ENCODE measurements at regions not wholly inside any gene's neighbourhood (a gene's known extent, or its start where the extent isn't known, plus 50 kb on each side); places are given as distances from the start of the nearest gene placed in this dataset.

DNA sequence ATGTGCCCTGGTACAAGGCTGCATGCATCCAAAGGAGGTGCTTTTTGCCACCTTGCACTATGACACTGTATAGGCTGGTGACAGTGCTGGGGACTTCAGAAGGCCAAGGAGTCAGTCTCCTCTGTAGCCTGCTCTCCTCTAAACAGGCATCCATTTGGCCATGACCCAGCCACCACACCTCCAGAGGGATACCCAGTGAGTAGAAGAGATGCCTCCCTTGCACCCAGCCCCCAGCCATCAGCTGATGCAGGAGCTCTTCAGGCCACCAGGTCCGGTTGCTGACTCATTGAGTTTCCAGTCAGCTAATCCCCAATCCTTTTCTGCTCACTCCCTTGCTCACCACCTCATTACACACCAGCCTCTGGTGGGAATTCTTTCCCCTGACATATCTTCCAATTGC lies 99.8 kb downstream of the PJA1 start:
- DNase-seq (ENCODE audit: low read depth, low spot score) = no peak
- H3K4me1 ChIP-seq (ENCODE audit: control insufficient read depth, insufficient read depth, low read length) = no peaks in the 10 kb centered on the region
- H3K27ac ChIP-seq (ENCODE audit: control insufficient read depth, insufficient read depth) = no peak overlapping the region
- TF ChIP-seq BHLHE40 (IDR thresholded peaks at IDR 0.05; ENCODE audit: borderline replicate concordance in 1 of 2, low read depth in 2 of 2, low read length in 1 of 2) (no peak), ZBTB11 (CRISPR knock-in tag; IDR thresholded peaks at IDR 0.05) (no peak), MEF2A (IDR thresholded peaks at IDR 0.05; ENCODE audit: insufficient read depth, low read depth, low read length) (no peak), JUNB (IDR thresholded peaks at IDR 0.05) (no peak), ZNF207 (IDR thresholded peaks at IDR 0.05; ENCODE audit: borderline replicate concordance) (no peak), E4F1 (IDR thresholded peaks at IDR 0.05; ENCODE audit: borderline replicate concordance, partially characterized antibody) (no peak), TARDBP (IDR thresholded peaks at IDR 0.05; ENCODE audit: borderline replicate concordance) (no peak), SREBF1 (IDR thresholded peaks at IDR 0.05; ENCODE audit: low read length) (no peak), HCFC1 (IDR thresholded peaks at IDR 0.05; ENCODE audit: low read length) (no peak), POLR2AphosphoS2 (IDR thresholded peaks at IDR 0.05; ENCODE audit: low read depth, low read length) (no peak), ZSCAN29 (IDR thresholded peaks at IDR 0.05) (no peak), NR2C1 (IDR thresholded peaks at IDR 0.05) (no peak), SUZ12 (IDR thresholded peaks at IDR 0.05; ENCODE audit: unreplicated experiment) (no peak)
- TF ChIP-seq, protein P1, sequence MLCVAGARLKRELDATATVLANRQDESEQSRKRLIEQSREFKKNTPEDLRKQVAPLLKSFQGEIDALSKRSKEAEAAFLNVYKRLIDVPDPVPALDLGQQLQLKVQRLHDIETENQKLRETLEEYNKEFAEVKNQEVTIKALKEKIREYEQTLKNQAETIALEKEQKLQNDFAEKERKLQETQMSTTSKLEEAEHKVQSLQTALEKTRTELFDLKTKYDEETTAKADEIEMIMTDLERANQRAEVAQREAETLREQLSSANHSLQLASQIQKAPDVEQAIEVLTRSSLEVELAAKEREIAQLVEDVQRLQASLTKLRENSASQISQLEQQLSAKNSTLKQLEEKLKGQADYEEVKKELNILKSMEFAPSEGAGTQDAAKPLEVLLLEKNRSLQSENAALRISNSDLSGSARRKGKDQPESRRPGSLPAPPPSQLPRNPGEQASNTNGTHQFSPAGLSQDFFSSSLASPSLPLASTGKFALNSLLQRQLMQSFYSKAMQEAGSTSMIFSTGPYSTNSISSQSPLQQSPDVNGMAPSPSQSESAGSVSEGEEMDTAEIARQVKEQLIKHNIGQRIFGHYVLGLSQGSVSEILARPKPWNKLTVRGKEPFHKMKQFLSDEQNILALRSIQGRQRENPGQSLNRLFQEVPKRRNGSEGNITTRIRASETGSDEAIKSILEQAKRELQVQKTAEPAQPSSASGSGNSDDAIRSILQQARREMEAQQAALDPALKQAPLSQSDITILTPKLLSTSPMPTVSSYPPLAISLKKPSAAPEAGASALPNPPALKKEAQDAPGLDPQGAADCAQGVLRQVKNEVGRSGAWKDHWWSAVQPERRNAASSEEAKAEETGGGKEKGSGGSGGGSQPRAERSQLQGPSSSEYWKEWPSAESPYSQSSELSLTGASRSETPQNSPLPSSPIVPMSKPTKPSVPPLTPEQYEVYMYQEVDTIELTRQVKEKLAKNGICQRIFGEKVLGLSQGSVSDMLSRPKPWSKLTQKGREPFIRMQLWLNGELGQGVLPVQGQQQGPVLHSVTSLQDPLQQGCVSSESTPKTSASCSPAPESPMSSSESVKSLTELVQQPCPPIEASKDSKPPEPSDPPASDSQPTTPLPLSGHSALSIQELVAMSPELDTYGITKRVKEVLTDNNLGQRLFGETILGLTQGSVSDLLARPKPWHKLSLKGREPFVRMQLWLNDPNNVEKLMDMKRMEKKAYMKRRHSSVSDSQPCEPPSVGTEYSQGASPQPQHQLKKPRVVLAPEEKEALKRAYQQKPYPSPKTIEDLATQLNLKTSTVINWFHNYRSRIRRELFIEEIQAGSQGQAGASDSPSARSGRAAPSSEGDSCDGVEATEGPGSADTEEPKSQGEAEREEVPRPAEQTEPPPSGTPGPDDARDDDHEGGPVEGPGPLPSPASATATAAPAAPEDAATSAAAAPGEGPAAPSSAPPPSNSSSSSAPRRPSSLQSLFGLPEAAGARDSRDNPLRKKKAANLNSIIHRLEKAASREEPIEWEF (IDR thresholded peaks at IDR 0.05; ENCODE audit: insufficient replicate concordance, low read depth, low read length) = no peak
- H3K4me3 ChIP-seq = no peak overlapping the region
- WGBS (ENCODE audit: insufficient coverage, insufficient replicate concordance, low lambda C conversion rate, missing lambda C conversion rate) = 7% methylated on average over 1 of the region's 1 CpG
- H3K4me2 ChIP-seq (ENCODE audit: control insufficient read depth, insufficient read depth) = no peak overlapping the region
- H3K79me2 ChIP-seq (ENCODE audit: control insufficient read depth, insufficient read depth, low read length) = no peaks in the 10 kb centered on the region
- POLR2A ChIA-PET = no interaction called here
- H3K9ac ChIP-seq (ENCODE audit: control insufficient read depth, insufficient read depth, low read length) = no peak overlapping the region
- intact Hi-C loops (cut with micrococcal nuclease; ENCODE audit: unreplicated experiment) (no loop called here), in situ Hi-C loops (cut with MboI) (no loop called here)
- CTCF ChIA-PET = no interaction called here
- H3K27me3 ChIP-seq (replicated peaks in 1 of 2; ENCODE audit: control insufficient read depth in 2 of 2, insufficient read depth in 2 of 2, low read length in 1 of 2) = peaks cover 0 to 2% of the 10 kb centered on the region in 2 experiments; a peak in 2 of 4 replicates
- SMC1A ChIA-PET (ENCODE audit: uncharacterized antibody, unreplicated experiment) = no interaction called here
- no peak for FAIRE-seq
- no peak overlapping the region for H2AFZ ChIP-seq (ENCODE audit: control insufficient read depth, low read depth, low read length)
- no peaks in the 10 kb centered on the region for H3K36me3 ChIP-seq (ENCODE audit: control insufficient read depth in 2 of 2, insufficient read depth in 2 of 2, low read length in 1 of 2)
- BruUV-seq (replicated peaks) = no TSS peak
- H4K20me1 ChIP-seq (ENCODE audit: control insufficient read depth, insufficient read depth) = no peaks in the 10 kb centered on the region
- ATAC-seq = no peak
- RAD21 ChIA-PET (ENCODE audit: unreplicated experiment) = no interaction called here
- H3K9me3 ChIP-seq (replicated peaks; ENCODE audit: control insufficient read depth, insufficient read depth, low read length) = no peaks in the 10 kb centered on the region; the same call in 2 of the 3 replicates

Measured in GM12878 (cell line).